GM12875 (cell line): ENCODE measurements at regions not wholly inside any gene's neighbourhood (a gene's known extent, or its start where the extent isn't known, plus 50 kb on each side); places are given as distances from the start of the nearest gene placed in this dataset.

Experiments
- H3K4me3 ChIP-seq: one replicate; pipeline ENCODE4 v1.5.1; 2011; ENCODE audit warnings: low read depth, low read length, control low read depth
- CTCF ChIP-seq: IDR thresholded peaks from 2 replicates; pipeline ENCODE4 v1.5.1; 2011; ENCODE audit warnings: low read depth, mild to moderate bottlenecking, control low read depth, inconsistent platforms, low read length, moderate library complexity, borderline replicate concordance; ENCODE audit not compliant: insufficient read depth

GRCh38 chr12:92650228-92650822 lies 52.5 kb upstream of the PLEKHG7 start:
- TF ChIP-seq CTCF, result no peak
- no peak overlapping the region for H3K4me3 ChIP-seq

- peak; percentile 65; the same call in 1 of the 2 replicates for TF ChIP-seq CTCF
- H3K4me3 ChIP-seq, result no peak overlapping the region
These were observed 53.1 kb upstream of the PLEKHG7 start for GRCh38 chr12:92649511-92650227.

GRCh38 chr12:92648242-92649031 lies 54.4 kb upstream of the PLEKHG7 start:
- H3K4me3 ChIP-seq, result no peak overlapping the region
- TF ChIP-seq CTCF, result no peak

GRCh38 chr12:92641291-92641690 lies 61.5 kb upstream of the PLEKHG7 start:
- no peak for TF ChIP-seq CTCF
- H3K4me3 ChIP-seq, result no peak overlapping the region

GRCh38 chr12:92640691-92641090 lies 62.1 kb upstream of the PLEKHG7 start:
- no peak for TF ChIP-seq CTCF
- no peak overlapping the region for H3K4me3 ChIP-seq

- no peak overlapping the region for H3K4me3 ChIP-seq
- no peak for TF ChIP-seq CTCF
These were observed 63.8 kb upstream of the PLEKHG7 start for GRCh38 chr12:92639017-92639416.
